ENCODE measurements at regions not wholly inside any gene's neighbourhood (a gene's known extent, or its start where the extent isn't known, plus 50 kb on each side); places are given as distances from the start of the nearest gene placed in this dataset.

DNA sequence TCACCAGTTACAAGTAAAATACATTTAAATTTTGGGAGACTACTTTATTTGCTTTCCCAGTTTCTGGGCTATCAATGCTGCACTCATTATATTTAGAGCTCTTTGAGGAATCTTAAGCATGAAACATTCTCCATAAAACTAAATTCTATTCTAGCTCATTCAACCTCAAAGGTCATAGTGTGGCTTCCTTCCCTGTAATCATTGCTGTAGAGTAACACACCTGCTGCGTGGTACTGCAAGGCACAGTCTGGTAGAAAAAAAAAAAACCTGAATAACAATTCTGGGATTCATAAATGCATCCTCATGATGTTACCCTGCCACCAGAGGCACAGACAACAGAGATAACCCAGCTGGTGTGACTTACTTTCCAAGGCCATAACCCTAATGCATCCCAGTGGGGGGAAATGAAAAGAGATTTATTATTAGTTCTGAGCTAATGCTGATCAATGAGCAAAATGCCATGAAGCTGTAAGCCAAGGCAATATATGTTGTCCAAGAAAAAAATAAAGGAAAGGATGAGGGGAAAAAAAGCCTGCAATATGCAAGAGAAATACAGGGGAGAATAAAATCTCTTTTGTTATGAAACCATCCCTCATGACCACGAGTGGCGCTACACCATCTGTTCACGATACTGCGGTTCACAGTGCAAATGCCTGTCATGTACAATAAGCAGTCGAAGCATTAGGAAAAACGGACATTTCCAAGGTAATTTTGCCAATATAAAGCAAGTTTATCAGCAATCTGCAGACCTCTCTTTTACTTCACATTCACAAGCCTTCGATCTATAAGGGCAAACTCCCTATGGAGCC lies 1481.6 kb upstream of the PIK3C3 start:
- no peaks in the 10 kb centered on the region for H3K27me3 ChIP-seq
- DNase-seq (no peak), ATAC-seq (no peak)
- H3K9me3 ChIP-seq: no peaks in the 10 kb centered on the region
- WGBS (ENCODE audit: insufficient coverage, low coverage, low lambda C conversion rate, missing lambda C conversion rate): 65% methylated on average over 8 of the region's 8 CpGs
- H3K27ac ChIP-seq: no peak overlapping the region
- no peak overlapping the region for H3K4me3 ChIP-seq
- no peak for TF ChIP-seq POLR2A (IDR thresholded peaks at IDR 0.05)
- TF ChIP-seq, protein P1, sequence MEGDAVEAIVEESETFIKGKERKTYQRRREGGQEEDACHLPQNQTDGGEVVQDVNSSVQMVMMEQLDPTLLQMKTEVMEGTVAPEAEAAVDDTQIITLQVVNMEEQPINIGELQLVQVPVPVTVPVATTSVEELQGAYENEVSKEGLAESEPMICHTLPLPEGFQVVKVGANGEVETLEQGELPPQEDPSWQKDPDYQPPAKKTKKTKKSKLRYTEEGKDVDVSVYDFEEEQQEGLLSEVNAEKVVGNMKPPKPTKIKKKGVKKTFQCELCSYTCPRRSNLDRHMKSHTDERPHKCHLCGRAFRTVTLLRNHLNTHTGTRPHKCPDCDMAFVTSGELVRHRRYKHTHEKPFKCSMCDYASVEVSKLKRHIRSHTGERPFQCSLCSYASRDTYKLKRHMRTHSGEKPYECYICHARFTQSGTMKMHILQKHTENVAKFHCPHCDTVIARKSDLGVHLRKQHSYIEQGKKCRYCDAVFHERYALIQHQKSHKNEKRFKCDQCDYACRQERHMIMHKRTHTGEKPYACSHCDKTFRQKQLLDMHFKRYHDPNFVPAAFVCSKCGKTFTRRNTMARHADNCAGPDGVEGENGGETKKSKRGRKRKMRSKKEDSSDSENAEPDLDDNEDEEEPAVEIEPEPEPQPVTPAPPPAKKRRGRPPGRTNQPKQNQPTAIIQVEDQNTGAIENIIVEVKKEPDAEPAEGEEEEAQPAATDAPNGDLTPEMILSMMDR (IDR thresholded peaks at IDR 0.05): no peak
- H3K4me1 ChIP-seq: no peaks in the 10 kb centered on the region
- intact Hi-C loops (cut with DNase I): no loop called here
- H3K36me3 ChIP-seq: no peaks in the 10 kb centered on the region

DNA sequence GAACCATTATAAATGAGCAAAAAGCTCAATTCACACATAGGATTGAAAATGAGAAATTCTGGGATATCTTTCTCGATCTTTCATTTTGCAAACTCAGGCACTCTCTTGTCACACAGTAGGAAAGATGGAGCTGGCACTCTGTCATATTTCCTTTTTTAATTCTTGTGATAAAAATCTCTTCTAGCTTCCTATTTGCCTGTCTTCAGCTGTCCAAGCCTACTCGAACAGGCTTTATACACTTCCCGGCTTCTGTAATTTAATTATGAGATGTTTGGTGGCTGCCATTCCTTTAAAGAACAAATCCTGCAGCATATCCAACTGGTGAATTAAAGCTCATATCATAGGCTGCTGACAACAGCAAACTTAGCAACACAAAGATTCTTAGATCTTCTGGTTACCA lies 1484.3 kb upstream of the PIK3C3 start:
- Histone ChIP-seq H3K27me3 (no peaks in the 10 kb centered on the region), H3K9me3 (no peaks in the 10 kb centered on the region), H3K4me1 (no peaks in the 10 kb centered on the region), H3K27ac (no peak overlapping the region), H3K4me3 (no peak overlapping the region), H3K36me3 (no peaks in the 10 kb centered on the region)
- ATAC-seq (no peak), DNase-seq (no peak)
- intact Hi-C loops (cut with DNase I): no loop called here
- TF ChIP-seq, protein P1 (IDR thresholded peaks at IDR 0.05): no peak
- TF ChIP-seq POLR2A (IDR thresholded peaks at IDR 0.05): no peak
- WGBS (ENCODE audit: insufficient coverage, low coverage, low lambda C conversion rate, missing lambda C conversion rate): 41% methylated on average over 3 of the region's 3 CpGs

DNA sequence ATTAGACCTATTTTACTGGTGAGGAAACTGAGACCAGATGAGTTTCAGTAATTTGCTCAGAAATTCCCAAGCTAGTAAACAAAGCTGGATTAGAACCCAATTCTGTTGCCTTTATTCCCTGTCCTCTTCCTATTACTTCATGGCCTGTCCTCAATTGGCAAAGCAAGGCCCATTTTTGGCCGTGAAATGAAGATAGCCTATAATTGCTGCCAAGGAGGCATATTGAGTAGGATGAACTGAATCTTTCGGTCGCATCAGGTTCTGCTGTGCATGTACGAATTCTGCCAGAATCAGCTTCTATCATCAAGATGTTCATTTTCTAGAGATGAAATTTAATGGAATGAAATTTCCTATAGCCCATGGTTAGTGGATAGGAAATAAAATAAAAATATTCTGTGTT lies 1485.2 kb upstream of the PIK3C3 start:
- 71% methylated on average over 4 of the region's 4 CpGs for WGBS (ENCODE audit: insufficient coverage, low coverage, low lambda C conversion rate, missing lambda C conversion rate)

DNA sequence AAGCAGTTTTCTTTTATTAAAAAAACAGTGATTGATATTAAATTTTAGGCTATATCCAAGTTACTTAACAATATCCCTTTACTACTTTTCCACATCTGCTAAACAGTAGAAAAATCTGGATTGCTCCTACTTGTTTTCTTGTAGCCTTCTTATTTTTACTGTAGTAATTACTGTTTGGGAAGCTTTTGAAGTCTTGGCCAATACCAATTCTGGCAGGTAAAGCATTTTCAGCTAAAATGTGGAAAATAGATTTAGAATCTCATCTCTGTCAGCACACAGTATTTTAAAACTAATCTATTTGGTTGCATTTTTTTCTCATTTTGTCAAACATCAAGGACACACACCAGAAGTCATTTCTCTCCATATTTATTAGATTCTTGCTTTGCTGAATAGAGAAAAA lies 1485.7 kb upstream of the PIK3C3 start:
- ATAC-seq (no peak), DNase-seq (no peak)
- H3K9me3 ChIP-seq: no peaks in the 10 kb centered on the region
- H3K4me1 ChIP-seq: no peaks in the 10 kb centered on the region
- no peaks in the 10 kb centered on the region for H3K27me3 ChIP-seq
- no peak overlapping the region for H3K4me3 ChIP-seq
- TF ChIP-seq, protein P1 (IDR thresholded peaks at IDR 0.05): no peak
- no peak for TF ChIP-seq POLR2A (IDR thresholded peaks at IDR 0.05)
- intact Hi-C loops (cut with DNase I): no loop called here
- no peaks in the 10 kb centered on the region for H3K36me3 ChIP-seq
- no peak overlapping the region for H3K27ac ChIP-seq

More for the DNA sequence above, 1485.2 kb upstream of the PIK3C3 start:
- Histone ChIP-seq H3K4me1 (no peaks in the 10 kb centered on the region), H3K27me3 (no peaks in the 10 kb centered on the region), H3K27ac (no peak overlapping the region), H3K36me3 (no peaks in the 10 kb centered on the region), H3K4me3 (no peak overlapping the region), H3K9me3 (no peaks in the 10 kb centered on the region)
- no peak for TF ChIP-seq POLR2A (IDR thresholded peaks at IDR 0.05)
- TF ChIP-seq, protein P1 (IDR thresholded peaks at IDR 0.05): no peak
- intact Hi-C loops (cut with DNase I): no loop called here
- DNase-seq (no peak), ATAC-seq (no peak)
